ENCODE measurements at regions not wholly inside any gene's neighbourhood (a gene's known extent, or its start where the extent isn't known, plus 50 kb on each side); places are given as distances from the start of the nearest gene placed in this dataset.
A peak's percentile ranks its signal among the peaks of the same experiment; 100 is the strongest.

DNA sequence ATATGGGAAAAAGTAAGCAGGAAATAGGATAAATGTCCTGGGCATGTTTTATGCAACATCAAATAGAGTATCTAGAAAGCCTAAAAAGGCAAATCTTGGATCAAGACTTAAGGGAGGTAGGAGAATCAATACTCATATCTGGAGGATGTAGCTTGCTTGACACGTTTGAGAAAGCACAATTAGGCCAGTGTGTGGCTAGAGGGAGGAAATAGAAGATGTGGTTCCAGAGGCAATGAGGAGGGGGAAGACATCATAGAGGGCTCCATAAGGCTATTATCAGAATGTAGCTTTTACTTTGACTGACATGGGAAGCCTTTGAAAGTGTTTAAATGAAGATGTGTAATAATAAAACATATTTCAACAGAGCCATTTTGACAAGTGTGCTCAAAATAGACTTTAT is 200.7 kb upstream of the CDH12 start:
- peak overlapping the region; percentile 3; the same call in 1 of the 2 replicates for H2AFZ ChIP-seq (ENCODE audit: low read length)
- no peaks in the 10 kb centered on the region for H3K9me3 ChIP-seq (ENCODE audit: low read length)
- no peak overlapping the region for H3K4me2 ChIP-seq (ENCODE audit: low read length)
- H4K20me1 ChIP-seq (ENCODE audit: insufficient read depth, low read length): no peaks in the 10 kb centered on the region
- H3K4me1 ChIP-seq (ENCODE audit: insufficient read depth, low read length, severe bottlenecking): peaks cover 5% of the 10 kb centered on the region
- H3K36me3 ChIP-seq (ENCODE audit: insufficient read depth, low read length): no peaks in the 10 kb centered on the region
- H3K79me2 ChIP-seq (ENCODE audit: insufficient read depth, low read length): no peaks in the 10 kb centered on the region
- H3K27me3 ChIP-seq (ENCODE audit: insufficient read depth, low read length): no peaks in the 10 kb centered on the region
- H3K9me2 ChIP-seq (ENCODE audit: low read depth, low read length): no peaks in the 10 kb centered on the region
- no peaks in the 10 kb centered on the region for H3F3A ChIP-seq (ENCODE audit: insufficient read depth, low read length)
- H3K9ac ChIP-seq (ENCODE audit: low read length): no peak overlapping the region
- no peak overlapping the region for H3K27ac ChIP-seq (ENCODE audit: low read depth, low read length, poor library complexity, severe bottlenecking)
- no peak overlapping the region for H3K4me3 ChIP-seq (ENCODE audit: low read depth, low read length, poor library complexity, severe bottlenecking)
- no peak for TF ChIP-seq CTCF (IDR thresholded peaks at IDR 0.05; ENCODE audit: low read length)
- no peak for TF ChIP-seq EZH2 (IDR thresholded peaks at IDR 0.05; ENCODE audit: borderline replicate concordance, low read length)

DNA sequence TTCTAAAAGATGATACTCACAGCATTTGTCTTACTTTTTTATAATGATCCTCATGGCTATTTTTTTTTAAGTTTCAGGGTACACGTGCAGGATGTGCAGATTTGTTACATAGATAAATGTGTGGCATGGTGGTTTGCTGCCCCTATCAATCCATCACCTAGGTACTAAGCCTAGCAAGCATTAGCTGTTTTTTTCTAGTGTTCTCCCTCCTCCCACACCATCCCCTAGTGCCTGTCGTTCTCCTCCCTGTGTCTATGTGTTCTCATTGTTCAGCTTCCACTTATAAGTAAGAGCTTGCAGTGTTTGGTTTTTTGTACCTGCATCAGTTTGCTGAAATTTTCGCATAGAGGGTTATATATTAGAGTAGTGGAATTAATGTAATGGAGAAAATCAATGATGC is 189.1 kb upstream of the CDH12 start:
- H3K36me3 ChIP-seq (ENCODE audit: insufficient read depth, low read length): no peaks in the 10 kb centered on the region
- H3K4me1 ChIP-seq (ENCODE audit: insufficient read depth, low read length, severe bottlenecking): no peaks in the 10 kb centered on the region
- no peaks in the 10 kb centered on the region for H3K9me2 ChIP-seq (ENCODE audit: low read depth, low read length)
- H3K4me3 ChIP-seq (ENCODE audit: low read depth, low read length, poor library complexity, severe bottlenecking): no peak overlapping the region
- H3K9ac ChIP-seq (ENCODE audit: low read length): no peak overlapping the region
- no peak overlapping the region for H3K4me2 ChIP-seq (ENCODE audit: low read length)
- no peaks in the 10 kb centered on the region for H4K20me1 ChIP-seq (ENCODE audit: insufficient read depth, low read length)
- no peak overlapping the region for H3K27ac ChIP-seq (ENCODE audit: low read depth, low read length, poor library complexity, severe bottlenecking)
- H3K27me3 ChIP-seq (ENCODE audit: insufficient read depth, low read length): no peaks in the 10 kb centered on the region
- no peaks in the 10 kb centered on the region for H3K79me2 ChIP-seq (ENCODE audit: insufficient read depth, low read length)
- peak overlapping the region; percentile 66; the same call in 1 of the 2 replicates for H2AFZ ChIP-seq (ENCODE audit: low read length)
- H3K9me3 ChIP-seq (ENCODE audit: low read length): no peaks in the 10 kb centered on the region
- no peak for TF ChIP-seq CTCF (IDR thresholded peaks at IDR 0.05; ENCODE audit: low read length)
- TF ChIP-seq EZH2 (IDR thresholded peaks at IDR 0.05; ENCODE audit: borderline replicate concordance, low read length): no peak
- H3F3A ChIP-seq (ENCODE audit: insufficient read depth, low read length): no peaks in the 10 kb centered on the region; the same call in 1 of the 2 replicates

DNA sequence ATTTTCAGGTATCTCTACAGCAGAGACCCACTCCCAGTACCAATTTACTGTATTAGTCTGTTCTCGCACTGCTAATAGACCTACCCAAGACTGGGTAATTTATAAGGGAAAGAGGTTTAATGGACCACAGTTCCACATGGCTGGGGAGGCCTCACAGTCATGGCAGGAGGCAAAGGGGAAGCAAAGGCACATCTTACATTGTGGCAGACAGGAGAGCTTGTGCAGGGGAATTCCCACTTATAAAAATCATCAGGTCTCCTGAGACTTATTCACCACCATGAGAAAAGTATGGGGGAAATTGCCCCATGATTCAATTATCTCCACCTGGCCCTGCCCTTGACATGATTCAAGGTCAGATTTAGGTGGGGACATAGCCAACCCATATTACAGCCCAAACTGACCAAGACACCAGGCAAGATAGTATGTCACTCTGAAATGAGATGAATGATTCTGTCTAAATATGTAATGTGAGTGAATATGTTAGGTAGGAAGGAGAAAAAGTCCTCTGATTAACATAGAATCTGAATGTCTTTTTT is 182.5 kb upstream of the CDH12 start:
- Histone ChIP-seq H3K36me3 (ENCODE audit: insufficient read depth, low read length) (no peaks in the 10 kb centered on the region), H3K4me3 (ENCODE audit: low read depth, low read length, poor library complexity, severe bottlenecking) (no peak overlapping the region), H3K4me2 (ENCODE audit: low read length) (no peak overlapping the region), H3K4me1 (ENCODE audit: insufficient read depth, low read length, severe bottlenecking) (no peaks in the 10 kb centered on the region), H3K27ac (ENCODE audit: low read depth, low read length, poor library complexity, severe bottlenecking) (no peak overlapping the region), H3K9me3 (ENCODE audit: low read length) (no peaks in the 10 kb centered on the region), H4K20me1 (ENCODE audit: insufficient read depth, low read length) (no peaks in the 10 kb centered on the region), H3K79me2 (ENCODE audit: insufficient read depth, low read length) (no peaks in the 10 kb centered on the region), H3K27me3 (ENCODE audit: insufficient read depth, low read length) (no peaks in the 10 kb centered on the region), H2AFZ (ENCODE audit: low read length) (no peak overlapping the region), H3K9ac (ENCODE audit: low read length) (no peak overlapping the region), H3K9me2 (ENCODE audit: low read depth, low read length) (no peaks in the 10 kb centered on the region), H3F3A (ENCODE audit: insufficient read depth, low read length) (no peaks in the 10 kb centered on the region)
- no peak for TF ChIP-seq EZH2 (IDR thresholded peaks at IDR 0.05; ENCODE audit: borderline replicate concordance, low read length)
- no peak for TF ChIP-seq CTCF (IDR thresholded peaks at IDR 0.05; ENCODE audit: low read length)
